ENCODE measurements at regions not wholly inside any gene's neighbourhood (a gene's known extent, or its start where the extent isn't known, plus 50 kb on each side); places are given as distances from the start of the nearest gene placed in this dataset.

GRCh38 chr6:140548366-140548765 lies 1173.9 kb upstream of the CITED2 start:
- Histone ChIP-seq H3K27me3 (ENCODE audit: insufficient read depth, low read depth, low read length) (no peaks in the 10 kb centered on the region), H3F3A (ENCODE audit: insufficient read depth, low read length, poor library complexity, severe bottlenecking) (no peaks in the 10 kb centered on the region), H3K36me3 (ENCODE audit: insufficient read depth, low read length) (no peaks in the 10 kb centered on the region), H3K9me2 (ENCODE audit: insufficient read depth, low read length) (no peaks in the 10 kb centered on the region), H3K9ac (ENCODE audit: low read length) (no peak overlapping the region), H2AFZ (ENCODE audit: low read depth, low read length) (no peak overlapping the region), H3K27ac (ENCODE audit: low read length) (no peak overlapping the region), H3K4me3 (ENCODE audit: low read length) (no peak overlapping the region), H3K9me3 (ENCODE audit: low read length) (no peaks in the 10 kb centered on the region), H4K20me1 (ENCODE audit: insufficient read depth) (no peaks in the 10 kb centered on the region), H3K4me2 (ENCODE audit: low read length) (no peak overlapping the region), H3K79me2 (replicated peaks; ENCODE audit: insufficient read depth, low read length) (no peaks in the 10 kb centered on the region)
- TF ChIP-seq POLR2AphosphoS5 (IDR thresholded peaks at IDR 0.05) (no peak), RAD21 (conservative IDR thresholded peaks at IDR 0.05) (no peak), EZH2 (IDR thresholded peaks at IDR 0.05; ENCODE audit: borderline replicate concordance, insufficient read depth, low read length, poor library complexity, severe bottlenecking) (no peak), EP300 (conservative IDR thresholded peaks at IDR 0.05; ENCODE audit: poor library complexity, severe bottlenecking) (no peak), TAF1 (IDR thresholded peaks at IDR 0.05; ENCODE audit: low read depth) (no peak), CTCF (IDR thresholded peaks at IDR 0.05; ENCODE audit: poor library complexity, severe bottlenecking) (no peak), REST (IDR thresholded peaks at IDR 0.05; ENCODE audit: borderline replicate concordance) (no peak), SMC3 (conservative IDR thresholded peaks at IDR 0.05; ENCODE audit: poor library complexity) (no peak), MXI1 (conservative IDR thresholded peaks at IDR 0.05; ENCODE audit: poor library complexity, severe bottlenecking) (no peak)

- Histone ChIP-seq H2AFZ (ENCODE audit: low read depth, low read length) (no peak overlapping the region), H3K79me2 (replicated peaks; ENCODE audit: insufficient read depth, low read length) (no peaks in the 10 kb centered on the region), H3K4me3 (ENCODE audit: low read length) (no peak overlapping the region), H3K9me2 (ENCODE audit: insufficient read depth, low read length) (no peaks in the 10 kb centered on the region), H3K27me3 (ENCODE audit: insufficient read depth, low read depth, low read length) (no peaks in the 10 kb centered on the region), H3F3A (ENCODE audit: insufficient read depth, low read length, poor library complexity, severe bottlenecking) (no peaks in the 10 kb centered on the region), H3K9ac (ENCODE audit: low read length) (no peak overlapping the region), H3K9me3 (ENCODE audit: low read length) (no peaks in the 10 kb centered on the region), H4K20me1 (ENCODE audit: insufficient read depth) (no peaks in the 10 kb centered on the region), H3K36me3 (ENCODE audit: insufficient read depth, low read length) (no peaks in the 10 kb centered on the region), H3K4me2 (ENCODE audit: low read length) (no peak overlapping the region), H3K27ac (ENCODE audit: low read length) (no peak overlapping the region)
- TF ChIP-seq EZH2 (IDR thresholded peaks at IDR 0.05; ENCODE audit: borderline replicate concordance, insufficient read depth, low read length, poor library complexity, severe bottlenecking) (no peak), SMC3 (conservative IDR thresholded peaks at IDR 0.05; ENCODE audit: poor library complexity) (no peak)
These were observed 1172.2 kb upstream of the CITED2 start for GRCh38 chr6:140546640-140547039.

GRCh38 chr6:140544431-140544830 lies 1170.0 kb upstream of the CITED2 start:
- H3K27ac ChIP-seq (ENCODE audit: low read length) = no peak overlapping the region
- H3K9ac ChIP-seq (ENCODE audit: low read length) = no peak overlapping the region
- H3K27me3 ChIP-seq (ENCODE audit: insufficient read depth, low read depth, low read length) = no peaks in the 10 kb centered on the region
- H2AFZ ChIP-seq (ENCODE audit: low read depth, low read length) = no peak overlapping the region
- no peak overlapping the region for H3K4me3 ChIP-seq (ENCODE audit: low read length)
- H3K4me2 ChIP-seq (ENCODE audit: low read length) = no peak overlapping the region
- no peaks in the 10 kb centered on the region for H3K36me3 ChIP-seq (ENCODE audit: insufficient read depth, low read length)
- no peaks in the 10 kb centered on the region for H3K9me3 ChIP-seq (ENCODE audit: low read length)
- no peaks in the 10 kb centered on the region for H3F3A ChIP-seq (ENCODE audit: insufficient read depth, low read length, poor library complexity, severe bottlenecking)
- TF ChIP-seq SMC3 (conservative IDR thresholded peaks at IDR 0.05; ENCODE audit: poor library complexity) (no peak), POLR2AphosphoS5 (IDR thresholded peaks at IDR 0.05) (no peak), RAD21 (conservative IDR thresholded peaks at IDR 0.05) (no peak), REST (IDR thresholded peaks at IDR 0.05; ENCODE audit: borderline replicate concordance) (no peak), MXI1 (conservative IDR thresholded peaks at IDR 0.05; ENCODE audit: poor library complexity, severe bottlenecking) (no peak), TAF1 (IDR thresholded peaks at IDR 0.05; ENCODE audit: low read depth) (no peak), EZH2 (IDR thresholded peaks at IDR 0.05; ENCODE audit: borderline replicate concordance, insufficient read depth, low read length, poor library complexity, severe bottlenecking) (no peak), EP300 (conservative IDR thresholded peaks at IDR 0.05; ENCODE audit: poor library complexity, severe bottlenecking) (no peak), CTCF (IDR thresholded peaks at IDR 0.05; ENCODE audit: poor library complexity, severe bottlenecking) (no peak)
- no peaks in the 10 kb centered on the region for H3K79me2 ChIP-seq (replicated peaks; ENCODE audit: insufficient read depth, low read length)
- H4K20me1 ChIP-seq (ENCODE audit: insufficient read depth) = no peaks in the 10 kb centered on the region
- no peaks in the 10 kb centered on the region for H3K9me2 ChIP-seq (ENCODE audit: insufficient read depth, low read length)

Data from neural cell (in vitro differentiated cells).